ENCODE measurements at regions not wholly inside any gene's neighbourhood (a gene's known extent, or its start where the extent isn't known, plus 50 kb on each side); places are given as distances from the start of the nearest gene placed in this dataset.

DNA sequence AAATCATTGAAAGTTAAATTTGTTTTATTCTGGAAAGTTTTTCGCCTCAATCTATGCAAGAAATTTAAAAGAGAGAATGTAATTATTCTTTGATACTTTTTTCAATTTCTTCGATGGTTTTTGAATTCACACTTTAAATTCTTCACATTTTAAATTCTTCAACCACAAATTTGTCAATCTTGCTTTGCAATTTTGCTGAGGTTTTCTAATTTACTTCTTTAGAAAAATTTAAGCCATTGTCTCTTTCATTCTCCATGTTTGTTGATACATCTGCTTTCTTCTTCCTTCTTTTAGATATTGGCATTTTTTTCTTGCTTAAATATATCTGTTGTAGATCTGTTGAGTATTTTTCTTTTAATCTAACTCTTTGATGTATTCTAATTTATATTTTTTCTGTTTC is 301.9 kb upstream of the DSEL start:
- H3K4me3 ChIP-seq (ENCODE audit: low read depth, low read length), result no peak overlapping the region
- DNase-seq (ENCODE audit: low read depth), result no peak

DNA sequence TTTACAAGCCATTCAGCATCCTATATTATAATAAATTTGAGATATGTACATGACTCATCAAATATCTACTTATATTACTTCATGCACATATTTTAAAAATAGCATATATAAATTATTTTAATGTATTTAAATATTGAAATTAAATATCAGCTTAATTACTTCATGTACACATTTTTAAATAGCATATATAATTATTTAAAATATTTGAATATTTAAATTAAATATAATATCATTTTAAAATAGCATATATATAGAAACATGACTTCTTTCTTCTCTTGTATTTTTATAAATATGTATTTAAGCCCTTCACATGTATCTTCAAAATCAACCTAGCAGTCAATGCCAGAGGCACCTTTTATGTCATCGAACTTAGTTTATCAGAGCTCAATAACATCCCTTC is 298.8 kb upstream of the DSEL start:
- DNase-seq (ENCODE audit: low read depth), result no peak
- H3K4me3 ChIP-seq (ENCODE audit: low read depth, low read length), result no peak overlapping the region
- TF ChIP-seq, protein P1, sequence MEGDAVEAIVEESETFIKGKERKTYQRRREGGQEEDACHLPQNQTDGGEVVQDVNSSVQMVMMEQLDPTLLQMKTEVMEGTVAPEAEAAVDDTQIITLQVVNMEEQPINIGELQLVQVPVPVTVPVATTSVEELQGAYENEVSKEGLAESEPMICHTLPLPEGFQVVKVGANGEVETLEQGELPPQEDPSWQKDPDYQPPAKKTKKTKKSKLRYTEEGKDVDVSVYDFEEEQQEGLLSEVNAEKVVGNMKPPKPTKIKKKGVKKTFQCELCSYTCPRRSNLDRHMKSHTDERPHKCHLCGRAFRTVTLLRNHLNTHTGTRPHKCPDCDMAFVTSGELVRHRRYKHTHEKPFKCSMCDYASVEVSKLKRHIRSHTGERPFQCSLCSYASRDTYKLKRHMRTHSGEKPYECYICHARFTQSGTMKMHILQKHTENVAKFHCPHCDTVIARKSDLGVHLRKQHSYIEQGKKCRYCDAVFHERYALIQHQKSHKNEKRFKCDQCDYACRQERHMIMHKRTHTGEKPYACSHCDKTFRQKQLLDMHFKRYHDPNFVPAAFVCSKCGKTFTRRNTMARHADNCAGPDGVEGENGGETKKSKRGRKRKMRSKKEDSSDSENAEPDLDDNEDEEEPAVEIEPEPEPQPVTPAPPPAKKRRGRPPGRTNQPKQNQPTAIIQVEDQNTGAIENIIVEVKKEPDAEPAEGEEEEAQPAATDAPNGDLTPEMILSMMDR (IDR thresholded peaks at IDR 0.05; ENCODE audit: control insufficient read depth, extremely low read depth, insufficient read depth), result no peak

More for the DNA sequence above, 301.9 kb upstream of the DSEL start:
- TF ChIP-seq, protein P1 (IDR thresholded peaks at IDR 0.05; ENCODE audit: control insufficient read depth, extremely low read depth, insufficient read depth), result no peak

DNA sequence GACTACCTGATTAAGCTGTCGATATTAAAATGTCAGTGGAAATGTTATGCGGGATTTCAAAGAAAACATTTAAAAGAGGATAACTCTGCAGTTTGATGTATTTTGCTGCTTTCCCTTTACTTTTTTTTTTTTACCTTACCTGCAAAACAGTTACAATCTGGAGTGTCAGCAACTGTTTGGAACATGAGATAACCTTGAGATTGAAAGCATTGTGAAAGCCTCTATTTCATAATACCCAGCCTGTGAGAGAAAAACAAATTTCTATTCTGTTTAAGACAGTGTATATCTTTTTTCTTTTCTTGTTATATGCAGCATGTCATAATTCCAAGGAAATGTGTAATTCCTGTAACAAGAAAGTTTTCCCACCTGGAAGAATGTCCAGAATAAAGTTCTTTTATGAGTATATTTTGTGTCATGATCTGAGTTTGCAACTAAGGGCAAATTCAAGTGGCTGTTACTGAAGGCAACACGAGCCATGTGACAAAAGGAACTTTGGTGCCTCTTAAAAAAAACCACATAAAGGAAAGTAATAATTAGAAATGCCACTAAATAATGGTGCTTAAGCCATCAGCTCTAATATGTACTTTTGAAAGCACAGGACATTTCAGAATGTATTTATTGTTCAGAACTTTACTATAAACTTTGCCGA is 297.0 kb upstream of the DSEL start:
- TF ChIP-seq, protein P1 (IDR thresholded peaks at IDR 0.05; ENCODE audit: control insufficient read depth, extremely low read depth, insufficient read depth), result no peak
- DNase-seq (ENCODE audit: low read depth), result no peak
- no peak overlapping the region for H3K4me3 ChIP-seq (ENCODE audit: low read depth, low read length)

DNA sequence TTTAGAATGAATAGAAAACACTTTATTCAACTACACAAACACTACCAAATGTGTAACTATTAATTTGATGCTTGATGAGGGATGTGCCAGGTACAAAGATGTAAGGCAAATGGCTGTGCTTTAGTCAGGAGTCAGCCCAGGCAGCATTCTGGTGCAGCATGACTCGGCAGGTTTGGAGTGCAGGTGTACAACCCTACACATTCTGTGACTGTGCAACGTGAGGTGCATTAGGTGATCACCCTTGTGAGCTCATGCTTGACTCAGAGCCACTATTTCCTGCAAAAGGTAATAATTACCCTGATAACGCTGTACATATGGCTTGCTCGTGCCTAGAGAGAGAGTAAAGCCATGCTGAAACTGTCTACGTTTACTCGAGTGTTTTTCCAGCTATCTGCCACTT is 288.7 kb upstream of the DSEL start:
- no peak overlapping the region for H3K4me3 ChIP-seq (ENCODE audit: low read depth, low read length)
- no peak for DNase-seq (ENCODE audit: low read depth)
- TF ChIP-seq, protein P1 (IDR thresholded peaks at IDR 0.05; ENCODE audit: control insufficient read depth, extremely low read depth, insufficient read depth), result no peak

DNA sequence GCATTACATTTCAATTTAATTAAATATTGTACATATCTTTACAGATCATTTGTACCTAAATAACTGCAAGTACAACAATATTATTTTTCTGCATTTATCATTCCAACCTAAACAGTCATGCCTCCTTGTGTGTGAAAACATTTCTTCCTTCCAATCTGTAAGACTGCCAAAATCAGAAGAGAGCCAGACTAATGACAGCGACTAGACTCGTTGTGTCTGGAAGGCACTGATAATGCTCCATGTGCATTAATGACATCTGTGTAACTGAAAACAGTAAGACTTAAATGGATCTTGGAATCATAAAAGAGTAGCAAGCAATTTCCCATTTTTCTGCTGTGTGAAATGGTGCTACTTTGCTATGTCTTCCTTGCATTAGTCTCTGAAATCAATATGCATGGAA is 278.0 kb upstream of the DSEL start:
- H3K4me3 ChIP-seq (ENCODE audit: low read depth, low read length), result no peak overlapping the region
- TF ChIP-seq, protein P1 (IDR thresholded peaks at IDR 0.05; ENCODE audit: control insufficient read depth, extremely low read depth, insufficient read depth), result no peak
- DNase-seq (ENCODE audit: low read depth), result no peak

DNA sequence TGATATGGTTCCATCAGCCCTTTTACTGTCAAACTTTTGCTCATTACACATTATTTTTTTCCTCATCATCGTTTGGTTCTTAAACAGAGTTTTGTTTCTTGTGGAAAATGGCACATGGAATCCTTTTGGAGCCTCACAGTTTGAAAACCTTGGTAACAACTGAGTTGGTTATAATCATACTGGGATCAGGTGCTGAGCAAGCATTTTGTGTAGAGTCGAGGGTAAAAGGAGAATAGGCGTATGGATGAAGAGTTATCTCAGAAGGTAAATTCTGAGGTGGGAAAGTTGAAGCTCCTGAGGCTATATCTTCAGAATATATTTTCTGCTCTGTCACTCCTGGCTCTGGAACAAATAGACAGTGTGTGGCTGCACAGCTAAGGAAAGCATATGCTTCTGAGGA is 274.0 kb upstream of the DSEL start:
- TF ChIP-seq, protein P1 (IDR thresholded peaks at IDR 0.05; ENCODE audit: control insufficient read depth, extremely low read depth, insufficient read depth), result no peak
- no peak overlapping the region for H3K4me3 ChIP-seq (ENCODE audit: low read depth, low read length)
- no peak for DNase-seq (ENCODE audit: low read depth)

DNA sequence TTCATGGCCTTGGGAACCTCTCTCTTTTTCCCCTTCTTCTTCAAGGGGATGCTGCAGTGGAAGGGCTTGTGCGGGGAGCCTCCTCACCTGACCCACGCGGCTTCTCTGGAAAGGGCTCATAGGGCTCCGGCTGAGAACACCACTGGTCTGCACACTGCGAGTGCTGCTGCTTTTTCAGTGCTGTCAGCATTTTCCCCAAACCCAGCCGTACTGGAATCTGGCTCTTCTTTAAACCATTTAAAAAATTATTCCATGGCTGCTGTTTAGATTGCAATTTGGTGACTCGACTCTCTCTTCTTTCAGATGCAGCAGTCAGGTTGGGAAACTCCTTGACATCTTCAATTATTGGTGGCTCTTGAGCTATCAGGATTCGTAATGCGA is 272.6 kb upstream of the DSEL start:
- H3K4me3 ChIP-seq (ENCODE audit: low read depth, low read length), result no peak overlapping the region
- TF ChIP-seq, protein P1 (IDR thresholded peaks at IDR 0.05; ENCODE audit: control insufficient read depth, extremely low read depth, insufficient read depth), result no peak
- DNase-seq (ENCODE audit: low read depth), result no peak
